Kidney epithelial cell (primary cell): ENCODE measurements at regions not wholly inside any gene's neighbourhood (a gene's known extent, or its start where the extent isn't known, plus 50 kb on each side); places are given as distances from the start of the nearest gene placed in this dataset.

ENCODE experiments used
- DNase-seq: peaks from one replicate; pipeline ENCODE4 v3.0.0-alpha.2; 2010; ENCODE audit warnings: low read depth
- H3K27me3 ChIP-seq: 2 replicates; pipeline ENCODE4 v1.6.0; 2011; ENCODE audit warnings: low read length; ENCODE audit not compliant: control insufficient read depth, insufficient read depth
- H3K36me3 ChIP-seq: 2 replicates; pipeline ENCODE4 v1.5.1; 2011; ENCODE audit warnings: low read length; ENCODE audit not compliant: control insufficient read depth, insufficient read depth
- H3K4me3 ChIP-seq: 2 replicates; pipeline ENCODE4 v1.5.1; 2011; ENCODE audit warnings: low read depth, mild to moderate bottlenecking, control low read depth, low read length
- CTCF ChIP-seq: IDR thresholded peaks from 2 replicates; pipeline ENCODE4 v1.5.1; 2011; ENCODE audit warnings: mild to moderate bottlenecking, moderate library complexity, low read length, control low read depth, inconsistent platforms; ENCODE audit not compliant: insufficient read depth, poor library complexity, severe bottlenecking

- H3K36me3 ChIP-seq, result no peaks in the 10 kb centered on the region
- no peak for DNase-seq
- no peaks in the 10 kb centered on the region for H3K27me3 ChIP-seq
- no peak for TF ChIP-seq CTCF
- no peak overlapping the region for H3K4me3 ChIP-seq
Measured at GRCh38 chr11:37817727-37818270, 1219.8 kb upstream of the RAG2 start.

GRCh38 chr11:37812281-37812880 lies 1214.3 kb upstream of the RAG2 start:
- H3K36me3 ChIP-seq, result no peaks in the 10 kb centered on the region
- no peak for TF ChIP-seq CTCF
- DNase-seq, result no peak
- H3K27me3 ChIP-seq, result no peaks in the 10 kb centered on the region
- H3K4me3 ChIP-seq, result no peak overlapping the region

- peak; percentile 26 for DNase-seq
- no peak for TF ChIP-seq CTCF
- no peaks in the 10 kb centered on the region for H3K36me3 ChIP-seq
- no peaks in the 10 kb centered on the region for H3K27me3 ChIP-seq
- no peak overlapping the region for H3K4me3 ChIP-seq
Measured at GRCh38 chr11:37811349-37811748, 1213.3 kb upstream of the RAG2 start.

- no peak for TF ChIP-seq CTCF
- no peaks in the 10 kb centered on the region for H3K27me3 ChIP-seq
- no peak overlapping the region for H3K4me3 ChIP-seq
- H3K36me3 ChIP-seq, result no peaks in the 10 kb centered on the region
- no peak for DNase-seq
Measured at GRCh38 chr11:37804666-37805065, 1206.6 kb upstream of the RAG2 start.

- no peaks in the 10 kb centered on the region for H3K36me3 ChIP-seq
- H3K27me3 ChIP-seq, result no peaks in the 10 kb centered on the region
- H3K4me3 ChIP-seq, result no peak overlapping the region
- DNase-seq, result peak; percentile 76
- no peak for TF ChIP-seq CTCF
Measured at GRCh38 chr11:37788141-37788877, 1190.3 kb upstream of the RAG2 start.
